Brain microvascular endothelial cell (primary cell): ENCODE measurements at regions not wholly inside any gene's neighbourhood (a gene's known extent, or its start where the extent isn't known, plus 50 kb on each side); places are given as distances from the start of the nearest gene placed in this dataset.
"Not testable (repeated sequence)": the region's sequence is repeated elsewhere in the genome, so short reads cannot be mapped to it uniquely, and the experiment has no call there.

Experiments used
- DNase-seq: peaks from one replicate; pipeline ENCODE4 v3.0.0-alpha.2; 2020
- H3K27ac ChIP-seq: fragments of 250-450 bp; sonication (Bioruptor Pico); 2 replicates; pipeline ENCODE4 v1.5.1; 2020; ENCODE audit warnings: mild to moderate bottlenecking, moderate library complexity
- H3K27me3 ChIP-seq: fragments of 250-450 bp; sonication (Bioruptor Pico); replicated peaks from 2 replicates; pipeline ENCODE4 v1.5.1; 2020; ENCODE audit warnings: mild to moderate bottlenecking
- H3K36me3 ChIP-seq: fragments of 250-450 bp; sonication (Bioruptor Pico); replicated peaks from 2 replicates; pipeline ENCODE4 v1.5.1; 2020; ENCODE audit warnings: mild to moderate bottlenecking
- H3K4me3 ChIP-seq: 2 replicates; pipeline ENCODE4 v1.5.1; 2011; ENCODE audit warnings: low read depth, mild to moderate bottlenecking, control low read depth, low read length, moderate library complexity
- CTCF ChIP-seq: IDR thresholded peaks from 2 replicates; pipeline ENCODE4 v1.5.1; 2011; ENCODE audit warnings: low read depth, mild to moderate bottlenecking, moderate library complexity, low read length, control low read depth, inconsistent platforms; ENCODE audit errors: missing control alignments
- in situ Hi-C: cut with HindIII; loops from 2 replicates; pipeline ENCODE4 v1.10.0; 2017; ENCODE audit warnings: low sequenced_read_pairs, low pct_ligation_motif_present

GRCh38 chr4:180356766-180357165 is 1886.4 kb upstream of the TENM3 start:
- H3K27me3 ChIP-seq = no peaks in the 10 kb centered on the region
- no peak for DNase-seq
- no peak for TF ChIP-seq CTCF
- in situ Hi-C loops = no loop called here
- H3K27ac ChIP-seq = no peak overlapping the region
- no peaks in the 10 kb centered on the region for H3K36me3 ChIP-seq
- H3K4me3 ChIP-seq = no peak overlapping the region

- H3K4me3 ChIP-seq, H3K36me3 ChIP-seq, in situ Hi-C loops, DNase-seq, H3K27ac ChIP-seq, H3K27me3 ChIP-seq: not testable (repeated sequence)
These were observed 1883.1 kb upstream of the TENM3 start for GRCh38 chr4:180360113-180360512.

- no peak overlapping the region for H3K27ac ChIP-seq
- in situ Hi-C loops = no loop called here
- H3K36me3 ChIP-seq = no peaks in the 10 kb centered on the region
- no peak for DNase-seq
- H3K4me3 ChIP-seq = no peak overlapping the region
- TF ChIP-seq CTCF = no peak
- no peaks in the 10 kb centered on the region for H3K27me3 ChIP-seq
These were observed 1879.4 kb upstream of the TENM3 start for GRCh38 chr4:180363815-180364214.

GRCh38 chr4:180372691-180373090 is 1870.5 kb upstream of the TENM3 start:
- Histone ChIP-seq H3K4me3 (no peak overlapping the region), H3K27me3 (no peaks in the 10 kb centered on the region), H3K27ac (no peak overlapping the region), H3K36me3 (no peaks in the 10 kb centered on the region)
- DNase-seq = no peak
- in situ Hi-C loops = no loop called here
- TF ChIP-seq CTCF = no peak

GRCh38 chr4:180377741-180378140 is 1865.5 kb upstream of the TENM3 start:
- H3K27me3 ChIP-seq = no peaks in the 10 kb centered on the region
- no peak overlapping the region for H3K27ac ChIP-seq
- no peak for DNase-seq
- H3K36me3 ChIP-seq = no peaks in the 10 kb centered on the region
- H3K4me3 ChIP-seq = no peak overlapping the region
- in situ Hi-C loops = no loop called here
- no peak for TF ChIP-seq CTCF

- no peak for TF ChIP-seq CTCF
- Histone ChIP-seq H3K4me3 (no peak overlapping the region), H3K27ac (no peak overlapping the region), H3K27me3 (no peaks in the 10 kb centered on the region), H3K36me3 (no peaks in the 10 kb centered on the region)
- in situ Hi-C loops = no loop called here
- DNase-seq = peak; percentile 2
These were observed 1862.5 kb upstream of the TENM3 start for GRCh38 chr4:180380733-180381132.
